NCI-H2171 (cell line): ENCODE measurements at regions not wholly inside any gene's neighbourhood (a gene's known extent, or its start where the extent isn't known, plus 50 kb on each side); places are given as distances from the start of the nearest gene placed in this dataset.
"Not testable (repeated sequence)": the region's sequence is repeated elsewhere in the genome, so short reads cannot be mapped to it uniquely, and the experiment has no call there.

Experiments
- DNase-seq: peaks from one replicate; lab custom pipeline; 2025; lab: John Stamatoyannopoulos, UW

DNA sequence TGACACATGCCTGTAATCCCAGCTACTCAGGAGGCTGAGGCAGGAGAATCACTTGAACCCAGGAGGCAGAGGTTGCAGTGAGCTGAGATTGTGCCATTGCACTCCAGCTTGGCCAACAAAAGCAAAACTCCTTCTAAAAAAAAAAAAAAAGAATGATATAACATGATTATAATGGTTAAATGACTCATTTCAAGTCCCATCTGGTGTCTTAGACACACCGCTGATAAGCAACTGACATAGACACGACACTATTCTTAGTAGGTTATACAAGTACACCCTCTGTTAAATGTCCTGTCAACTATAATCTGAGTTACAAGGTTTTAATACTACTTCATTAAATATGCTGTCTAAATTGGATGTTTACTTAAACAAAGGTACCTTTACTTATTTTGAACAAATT is 405.3 kb upstream of the CLINT1 start:
- peak; percentile 8 for DNase-seq

DNA sequence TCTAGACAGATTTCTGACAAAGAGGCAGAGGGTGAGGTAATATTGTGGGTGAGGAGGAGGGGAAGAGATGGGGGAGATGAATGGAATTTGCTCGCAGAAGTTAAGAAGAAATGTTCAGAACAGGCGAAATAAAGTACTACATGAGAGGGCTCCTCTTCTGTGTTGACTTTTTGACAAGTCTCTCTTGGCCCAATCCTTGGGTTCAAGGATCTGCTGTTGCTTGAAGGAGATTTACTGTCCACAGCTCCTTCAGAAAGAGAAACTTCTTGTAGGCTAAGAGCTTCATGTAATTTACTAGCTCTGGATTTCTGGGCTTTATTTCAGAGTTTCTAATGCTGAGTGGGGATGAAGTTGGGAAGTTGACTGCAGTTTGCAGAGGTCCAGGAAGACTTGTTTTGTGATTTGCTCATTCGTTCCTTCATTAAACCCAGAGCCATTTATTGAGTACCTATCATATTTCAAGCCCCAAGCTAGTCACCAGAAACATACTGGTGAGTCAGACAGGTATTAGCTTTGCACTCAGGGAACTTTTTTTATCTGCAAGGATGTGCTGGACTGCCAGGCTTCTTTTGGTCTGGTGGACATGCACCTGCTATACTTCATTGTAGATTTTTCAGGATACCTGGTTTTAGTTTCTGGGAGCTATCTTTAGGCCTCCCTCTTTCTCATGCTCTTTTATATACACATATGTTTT is 402.9 kb upstream of the CLINT1 start:
- DNase-seq, result no peak

DNA sequence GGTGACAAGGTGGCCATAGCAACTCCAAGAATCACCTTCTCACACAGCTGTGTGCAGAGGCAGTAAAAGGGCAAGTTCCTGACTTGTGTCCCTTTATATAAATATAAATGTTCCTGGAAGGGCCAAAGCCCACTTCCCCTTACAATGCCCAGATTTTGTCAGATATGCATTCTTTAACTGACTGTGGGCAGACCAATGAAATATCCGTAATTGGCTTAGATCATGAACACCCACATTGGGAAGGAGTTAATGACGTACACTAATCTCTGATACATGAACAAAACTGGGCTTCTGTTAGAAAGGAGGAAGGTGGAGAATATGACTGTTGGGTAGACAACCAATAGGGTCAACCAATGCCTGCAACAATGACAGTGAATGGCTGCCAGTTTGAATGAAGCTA is 397.2 kb upstream of the CLINT1 start:
- DNase-seq, result no peak

DNA sequence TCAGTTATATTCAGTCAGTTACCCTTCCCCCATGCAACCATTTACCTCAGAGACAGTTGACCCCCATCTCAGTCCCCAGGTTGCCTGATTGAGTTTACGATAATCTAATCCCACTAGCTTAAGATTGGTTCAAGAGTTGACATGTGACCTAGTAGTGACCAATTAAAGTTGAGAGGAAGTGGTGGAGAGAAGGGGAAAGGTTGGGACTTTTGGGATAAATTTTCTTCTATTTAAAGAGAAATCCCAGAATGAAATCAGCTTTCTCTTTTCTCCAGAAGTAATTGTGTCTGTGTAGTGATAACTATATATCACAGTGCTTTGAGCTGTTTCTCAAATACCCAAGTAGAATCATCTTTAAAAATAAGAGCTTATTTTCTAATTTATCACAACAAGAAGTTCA is 396.7 kb upstream of the CLINT1 start:
- DNase-seq, result no peak

DNA sequence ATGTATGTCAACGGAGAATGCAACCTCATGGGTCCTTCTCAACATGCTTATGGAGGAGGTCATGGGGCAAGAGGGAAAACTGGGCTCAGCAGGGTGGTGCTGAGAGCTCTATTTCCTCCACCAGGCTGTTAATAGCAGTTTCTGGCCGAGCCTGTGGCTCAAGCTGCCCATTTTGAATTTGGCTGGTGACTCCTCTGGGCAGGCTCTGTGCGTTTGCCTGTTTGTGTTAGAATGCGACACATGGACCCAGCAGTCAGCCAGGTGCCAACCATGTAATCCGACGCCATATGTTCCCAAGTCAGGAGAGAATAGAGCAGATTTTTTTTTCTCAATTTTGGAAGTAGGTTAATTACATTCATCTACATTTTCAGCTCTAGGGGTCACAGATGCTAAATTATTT is 387.7 kb upstream of the CLINT1 start:
- DNase-seq, result peak; percentile 55

DNA sequence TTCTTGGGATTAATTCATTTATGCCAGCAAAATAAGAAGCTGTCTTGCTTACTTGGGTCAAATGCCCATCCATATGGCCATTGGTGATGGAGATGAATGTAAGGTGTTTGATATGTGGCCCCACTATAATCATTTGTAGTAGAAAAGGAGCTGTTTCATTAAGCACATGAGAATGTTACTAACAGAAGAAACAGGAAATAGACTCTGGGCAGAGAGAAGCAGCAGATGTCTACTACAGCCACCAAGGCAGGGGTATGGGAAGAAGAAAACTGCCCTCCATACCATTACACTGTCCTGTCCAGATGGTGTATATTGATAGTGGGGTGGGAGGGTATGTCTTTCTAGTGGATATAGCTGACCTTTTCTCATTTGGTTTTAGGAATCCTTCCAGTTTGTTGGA is 386.6 kb upstream of the CLINT1 start:
- DNase-seq, result no peak

- no peak for DNase-seq
Measured at GRCh38 chr5:158244882-158245281, 385.9 kb upstream of the CLINT1 start.

DNA sequence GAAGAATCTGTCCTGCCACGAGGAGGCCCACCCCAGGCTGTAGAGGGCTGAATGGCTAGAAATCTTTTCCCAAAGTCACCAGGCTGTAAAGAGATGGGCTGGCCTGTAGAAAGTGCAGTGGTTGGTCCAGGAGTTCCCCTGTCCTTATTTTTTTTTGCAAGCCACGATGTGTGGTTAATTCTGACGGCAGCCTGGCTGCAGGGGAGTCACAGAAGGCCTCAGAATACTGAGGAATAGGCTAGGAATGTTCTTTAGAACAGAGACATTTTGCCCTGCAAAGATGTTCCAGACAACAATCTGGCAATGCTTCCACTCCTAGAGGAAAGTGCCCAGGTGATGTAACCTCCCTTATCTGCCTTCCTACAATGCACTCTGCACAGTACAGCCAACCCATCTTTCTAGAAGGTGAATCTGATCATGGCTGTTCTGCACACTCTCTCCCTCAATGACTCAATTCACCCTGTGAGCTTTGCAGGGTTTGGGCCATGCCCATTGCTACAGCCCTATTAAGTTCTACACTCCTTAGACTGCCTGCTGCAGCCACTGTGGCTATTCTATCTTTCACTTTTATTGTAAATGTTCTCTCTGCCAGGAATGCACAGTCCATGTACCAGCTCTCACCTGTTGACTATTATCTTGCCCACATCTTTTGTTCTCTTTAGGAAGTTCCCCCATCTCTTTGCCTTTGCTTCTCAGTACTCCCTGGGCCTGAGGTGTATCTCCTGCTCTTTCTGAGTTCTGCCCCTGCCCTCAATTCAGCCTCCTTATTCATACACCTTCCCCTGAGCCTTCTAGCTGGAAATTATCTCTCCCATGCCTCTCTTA is 377.8 kb upstream of the CLINT1 start:
- DNase-seq, result no peak

DNA sequence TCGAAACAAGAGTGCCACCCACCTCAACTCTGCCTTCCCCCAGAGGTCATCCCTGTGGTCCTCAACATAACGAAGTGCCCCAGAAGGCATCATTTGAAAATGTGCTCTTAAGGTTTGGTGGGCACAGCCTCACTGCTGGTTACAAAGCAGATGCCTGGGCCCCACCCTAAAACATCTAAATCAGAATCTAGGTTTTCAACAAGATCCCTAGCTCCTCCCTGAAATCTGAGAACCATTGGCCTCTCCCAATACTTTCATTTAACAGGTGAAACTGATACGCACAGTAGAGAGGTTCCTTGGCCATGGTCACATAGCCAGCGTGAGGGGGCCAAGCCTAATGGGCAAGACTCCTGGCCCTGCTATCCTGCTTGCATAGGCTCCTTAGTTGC is 376.2 kb upstream of the CLINT1 start:
- no peak for DNase-seq

DNA sequence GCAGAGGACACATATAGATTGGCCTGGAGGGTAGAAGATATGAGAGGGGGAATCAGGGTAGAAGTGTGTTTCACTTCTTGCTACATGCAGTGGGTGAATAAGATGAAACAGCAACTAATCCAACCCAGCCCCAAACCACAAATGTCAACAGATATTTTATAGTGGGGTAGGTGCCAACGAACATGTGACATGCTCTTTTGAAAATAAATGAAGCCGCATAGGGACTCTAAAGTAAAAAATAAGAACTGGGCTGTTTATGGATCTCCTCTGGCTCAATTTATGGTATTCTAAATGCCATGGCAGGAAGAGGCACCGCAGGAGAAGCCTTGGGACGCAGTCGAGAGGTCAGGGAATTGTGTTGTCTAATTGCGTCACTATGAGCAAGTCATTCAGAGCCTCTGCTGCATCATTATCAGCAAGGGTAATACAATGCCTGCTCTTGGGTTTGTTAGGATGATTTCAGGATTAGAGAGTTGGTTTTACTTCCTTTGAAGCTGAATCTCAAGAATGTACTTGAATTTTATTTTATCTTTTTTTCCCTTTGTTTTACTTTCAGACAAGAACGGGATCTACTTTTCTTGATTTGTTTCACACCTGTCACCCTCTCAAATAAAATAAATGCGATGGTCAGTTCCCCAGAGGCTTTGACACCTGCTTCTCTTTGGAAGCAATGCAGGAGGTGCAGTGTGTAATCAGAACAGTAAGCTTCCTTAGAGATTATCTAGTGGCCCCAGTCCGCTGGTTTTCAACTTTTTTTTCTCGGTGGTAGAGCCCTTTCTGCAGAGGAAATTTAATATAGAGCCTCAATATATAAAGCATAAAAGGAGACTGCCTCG is 375.6 kb upstream of the CLINT1 start:
- DNase-seq, result no peak

DNA sequence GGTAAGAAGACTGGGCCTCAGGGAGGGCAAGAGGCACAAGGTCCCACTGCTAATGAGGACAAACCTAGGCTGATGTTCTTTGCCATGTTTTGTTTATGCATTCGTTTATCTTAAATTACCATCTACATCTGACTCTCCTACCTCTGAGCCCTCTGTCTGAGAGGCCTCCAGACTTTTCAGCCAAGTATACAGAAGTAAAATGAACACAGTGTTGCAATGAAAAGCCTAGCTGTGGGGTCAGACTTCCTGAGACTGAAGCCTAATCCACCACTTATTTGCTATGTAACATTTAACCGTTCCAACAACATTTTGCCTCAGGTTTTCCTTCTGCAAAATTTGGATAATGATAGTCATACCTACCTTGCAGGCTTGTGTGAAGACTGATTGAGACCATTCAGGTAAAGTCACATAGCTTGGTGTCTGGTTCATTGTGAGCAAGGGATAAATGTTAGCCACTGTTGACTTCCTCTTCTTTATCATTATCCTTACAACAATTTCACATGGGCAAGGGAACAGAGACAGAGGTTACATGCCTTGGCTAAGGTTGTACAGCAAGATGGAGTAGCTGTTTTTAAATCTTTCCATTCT is 374.9 kb upstream of the CLINT1 start:
- no peak for DNase-seq

GRCh38 chr5:158227314-158227713 is 368.4 kb upstream of the CLINT1 start:
- not testable (repeated sequence) for DNase-seq

- DNase-seq, result no peak
Measured at GRCh38 chr5:158226496-158226895, 367.6 kb upstream of the CLINT1 start.

GRCh38 chr5:158224253-158224652 is 365.3 kb upstream of the CLINT1 start:
- DNase-seq, result no peak

DNA sequence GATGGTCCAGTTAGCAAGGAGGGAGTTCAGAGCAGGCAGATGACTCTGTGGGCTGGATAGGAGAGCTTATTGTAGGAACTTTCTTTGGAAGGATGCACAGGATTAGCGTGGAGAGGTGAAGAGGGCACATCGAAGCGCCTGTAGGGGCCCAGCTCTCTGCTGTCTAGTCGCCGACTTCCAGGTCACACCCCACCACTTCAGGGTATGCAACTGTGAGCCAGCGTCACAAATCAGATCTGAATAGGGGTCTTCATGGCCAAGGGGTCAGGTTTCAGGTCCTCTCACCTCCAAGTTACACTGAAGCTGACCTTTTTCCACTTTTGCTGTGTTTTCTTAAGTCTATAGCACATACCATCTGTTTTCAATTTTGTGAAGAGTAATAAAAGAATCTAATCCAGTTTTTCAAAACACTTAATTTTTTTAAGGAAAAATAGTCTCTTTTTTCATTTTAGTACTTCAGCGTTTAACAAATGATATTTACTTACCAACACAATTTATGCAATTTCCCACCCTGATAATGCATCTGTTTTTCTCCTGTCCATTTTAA is 364.2 kb upstream of the CLINT1 start:
- no peak for DNase-seq

DNA sequence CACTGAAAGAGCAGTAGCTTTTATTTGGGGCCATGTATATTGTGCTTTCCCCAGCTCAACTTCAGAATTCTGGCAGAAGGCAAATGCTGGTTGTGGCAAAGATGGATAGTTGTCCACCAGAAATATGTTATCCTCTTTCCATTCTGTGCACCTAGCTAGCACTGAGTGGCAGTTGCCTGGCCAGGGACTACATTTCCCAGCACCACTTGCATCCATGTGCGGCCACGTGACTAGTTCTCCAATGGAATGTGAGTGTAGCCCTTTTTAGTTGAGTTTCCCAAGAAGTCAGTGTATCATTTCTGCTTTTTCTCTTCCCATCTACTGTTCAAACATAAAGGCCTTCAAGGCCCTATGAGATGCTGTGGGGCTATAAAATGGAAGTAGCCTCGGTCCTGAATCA is 354.0 kb upstream of the CLINT1 start:
- DNase-seq, result no peak

DNA sequence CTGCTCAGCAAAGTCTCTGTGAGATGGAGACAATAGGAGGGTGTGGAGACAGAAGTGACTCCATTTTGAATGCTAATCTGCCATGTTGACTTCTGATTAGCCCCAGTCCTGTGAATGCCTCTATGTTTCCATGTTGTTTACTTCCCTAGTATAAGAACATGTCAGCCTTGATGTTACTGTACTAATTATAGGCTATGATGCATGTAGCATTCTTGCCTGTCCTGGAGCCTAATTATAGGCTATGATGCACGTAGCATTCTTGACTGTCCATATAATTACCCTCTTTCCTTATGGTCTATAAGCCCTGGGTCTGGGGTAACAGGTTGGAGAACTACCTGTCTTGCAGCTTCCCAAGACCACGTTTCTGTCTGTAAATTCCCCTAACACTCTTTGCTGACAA is 353.3 kb upstream of the CLINT1 start:
- DNase-seq, result no peak

- no peak for DNase-seq
Measured at GRCh38 chr5:158209219-158209908, 350.4 kb upstream of the CLINT1 start.

GRCh38 chr5:158207733-158208132 is 348.8 kb upstream of the CLINT1 start:
- DNase-seq, result no peak

GRCh38 chr5:158205992-158206391 is 347.0 kb upstream of the CLINT1 start:
- no peak for DNase-seq

DNA sequence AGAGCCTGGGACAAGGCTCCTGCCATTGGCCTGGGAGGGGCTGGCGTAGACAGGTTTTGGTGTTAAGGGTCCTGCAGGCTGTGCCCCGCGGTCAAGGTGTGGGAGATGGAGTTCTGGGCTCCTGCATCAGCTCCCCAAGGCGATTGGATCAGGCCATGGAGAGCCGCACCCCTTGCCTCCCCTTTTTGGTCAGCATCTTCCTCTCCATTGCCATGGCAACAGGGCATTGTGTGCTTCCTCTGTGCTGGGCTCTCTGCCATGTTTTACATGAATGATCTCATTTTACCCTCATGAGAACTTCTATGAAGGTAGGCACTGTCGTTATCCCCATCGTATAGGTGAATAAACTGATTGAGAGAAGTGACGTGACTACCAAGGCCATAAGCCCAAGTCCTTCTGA is 344.3 kb upstream of the CLINT1 start:
- DNase-seq, result no peak

DNA sequence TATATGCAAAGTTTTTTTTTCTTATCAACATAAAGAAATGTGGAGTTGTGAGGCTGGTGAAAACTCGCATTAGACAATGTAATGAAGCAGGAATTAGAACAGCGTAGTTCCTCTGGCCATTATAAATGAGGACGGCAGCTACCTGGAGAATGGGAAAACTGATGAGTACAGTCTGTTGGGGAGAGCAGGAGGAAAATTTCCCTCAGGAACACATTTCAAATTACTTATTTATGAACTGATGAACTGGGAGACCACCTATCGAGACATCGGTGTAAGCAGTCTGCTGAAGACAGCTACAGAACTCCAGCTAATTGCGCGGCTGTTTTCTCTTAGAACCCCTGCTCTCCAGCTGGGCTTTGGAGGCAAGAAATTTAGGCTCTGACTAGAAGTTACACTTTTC is 343.9 kb upstream of the CLINT1 start:
- DNase-seq, result no peak
